ENCODE measurements at regions not wholly inside any gene's neighbourhood (a gene's known extent, or its start where the extent isn't known, plus 50 kb on each side); places are given as distances from the start of the nearest gene placed in this dataset.
A peak's percentile ranks its signal among the peaks of the same experiment; 100 is the strongest.
"Not testable (repeated sequence)": the region's sequence is repeated elsewhere in the genome, so short reads cannot be mapped to it uniquely, and the experiment has no call there.

DNA sequence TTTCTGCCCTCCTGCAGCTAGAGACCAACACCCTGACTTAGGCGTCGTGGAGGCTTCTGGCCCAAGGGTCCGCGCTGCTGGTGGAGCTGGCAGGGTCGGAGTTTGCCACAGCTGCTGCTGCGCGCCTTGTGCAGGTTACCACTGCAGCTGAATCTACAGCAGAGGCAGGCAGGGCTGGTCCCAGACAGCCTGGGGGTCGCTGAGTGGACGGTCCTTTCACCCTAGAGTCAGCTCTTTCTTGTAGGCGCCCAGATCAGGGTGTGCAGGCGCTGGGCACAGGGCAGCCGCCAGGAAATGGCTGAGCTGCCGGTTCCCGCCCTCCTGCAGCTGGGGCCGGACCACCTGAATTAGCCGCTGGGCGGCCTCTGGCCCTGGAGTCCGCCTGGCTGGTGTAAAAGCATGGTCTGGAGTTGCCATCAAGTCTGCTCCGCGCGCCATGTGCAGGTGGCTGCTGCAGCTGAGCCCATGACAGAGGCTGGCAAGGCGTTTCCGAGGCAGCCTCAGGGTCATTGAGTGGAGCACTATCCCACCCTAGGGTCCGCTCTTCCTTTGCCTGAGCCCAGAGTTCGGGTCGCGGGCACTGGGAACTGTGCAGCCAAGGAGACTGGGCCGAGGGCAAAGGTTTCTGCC is 144.3 kb downstream of the CCDC74A start:
- not testable (repeated sequence) for DNase-seq (ENCODE audit: low spot score)

- peak; percentile 75 for DNase-seq (ENCODE audit: low spot score)
Observed at GRCh38 chr2:131672471-131673399, 145.0 kb downstream of the CCDC74A start.

DNA sequence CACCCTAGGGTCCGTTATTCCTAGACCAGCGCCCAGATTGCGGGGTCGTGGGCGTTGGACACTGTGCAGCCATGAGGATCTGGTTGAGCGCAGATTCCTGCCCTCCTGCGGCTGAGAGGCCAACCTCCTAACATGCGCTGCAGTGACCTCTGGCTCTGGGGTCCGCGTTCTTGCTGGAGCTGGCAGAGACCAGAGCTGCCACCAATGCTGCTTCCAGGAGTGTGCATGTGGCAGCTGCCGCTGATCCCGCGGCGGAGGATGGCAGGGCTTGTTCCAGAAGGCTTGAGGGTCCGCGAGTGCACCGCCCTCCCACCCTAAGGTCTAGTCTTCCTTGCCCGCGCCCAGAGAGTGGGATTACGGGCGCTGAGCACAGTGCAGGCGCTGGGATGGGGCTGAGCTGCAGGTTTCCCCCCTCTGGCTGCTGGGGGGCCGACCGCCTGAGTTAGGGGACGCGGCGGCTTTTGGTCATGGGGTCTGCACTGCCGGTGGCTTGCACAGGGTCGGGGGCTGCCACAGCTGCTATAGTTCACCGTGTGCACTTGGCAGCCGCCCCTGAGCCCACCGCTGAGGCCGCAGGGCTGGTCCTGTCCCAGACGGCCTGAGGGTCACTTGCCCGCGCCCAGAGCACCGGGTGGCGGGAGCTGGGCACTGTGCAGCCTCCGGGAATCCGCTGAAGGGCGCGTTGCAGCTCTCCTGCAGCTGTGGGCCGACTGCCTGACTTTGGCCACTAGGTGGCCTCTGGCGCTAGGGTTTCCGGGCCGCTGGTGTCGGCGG is 145.9 kb downstream of the CCDC74A start:
- peak; percentile 84 for DNase-seq (ENCODE audit: low spot score)

DNA sequence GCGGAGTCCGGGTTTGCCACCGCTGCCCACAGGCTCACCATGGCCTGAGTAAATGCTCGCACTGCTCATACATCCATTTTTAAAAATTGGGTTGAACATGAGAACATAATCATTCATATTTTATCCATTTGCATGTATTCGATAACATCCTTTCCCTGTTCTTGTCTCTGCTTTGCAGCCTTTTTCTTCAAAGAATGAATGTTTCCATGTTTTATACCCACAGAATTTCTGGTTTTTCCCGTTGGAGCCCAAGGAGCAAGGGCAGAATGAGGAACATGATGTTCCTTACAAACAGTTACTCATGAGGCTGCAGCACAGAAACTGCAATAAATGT is 146.5 kb downstream of the CCDC74A start:
- DNase-seq (ENCODE audit: low spot score) = no peak

DNA sequence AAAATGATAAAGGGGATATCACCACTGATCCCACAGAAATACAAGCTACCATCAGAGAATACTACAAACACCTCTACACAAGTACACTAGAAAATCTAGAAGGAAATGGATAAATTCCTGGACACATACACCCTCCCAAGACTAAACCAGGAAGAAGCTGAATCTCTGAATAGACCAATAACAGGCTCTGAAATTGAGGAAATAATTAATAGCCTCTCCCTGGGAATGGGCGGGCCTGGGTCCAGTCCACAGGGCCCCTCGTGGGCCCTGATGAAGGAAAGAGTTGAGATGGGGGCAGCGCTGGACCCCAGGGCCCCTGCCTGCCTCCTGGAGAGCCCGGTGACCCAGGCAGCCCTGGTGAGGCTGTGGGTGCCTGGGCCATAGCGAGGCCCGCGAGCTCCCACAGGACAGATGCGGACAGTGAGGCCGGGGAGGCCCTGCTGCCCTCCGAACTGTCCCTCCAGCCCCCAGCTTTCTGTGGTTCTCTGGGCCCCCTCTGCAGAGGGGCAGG is 154.0 kb downstream of the CCDC74A start:
- DNase-seq (ENCODE audit: low spot score) = not testable (repeated sequence)

DNA sequence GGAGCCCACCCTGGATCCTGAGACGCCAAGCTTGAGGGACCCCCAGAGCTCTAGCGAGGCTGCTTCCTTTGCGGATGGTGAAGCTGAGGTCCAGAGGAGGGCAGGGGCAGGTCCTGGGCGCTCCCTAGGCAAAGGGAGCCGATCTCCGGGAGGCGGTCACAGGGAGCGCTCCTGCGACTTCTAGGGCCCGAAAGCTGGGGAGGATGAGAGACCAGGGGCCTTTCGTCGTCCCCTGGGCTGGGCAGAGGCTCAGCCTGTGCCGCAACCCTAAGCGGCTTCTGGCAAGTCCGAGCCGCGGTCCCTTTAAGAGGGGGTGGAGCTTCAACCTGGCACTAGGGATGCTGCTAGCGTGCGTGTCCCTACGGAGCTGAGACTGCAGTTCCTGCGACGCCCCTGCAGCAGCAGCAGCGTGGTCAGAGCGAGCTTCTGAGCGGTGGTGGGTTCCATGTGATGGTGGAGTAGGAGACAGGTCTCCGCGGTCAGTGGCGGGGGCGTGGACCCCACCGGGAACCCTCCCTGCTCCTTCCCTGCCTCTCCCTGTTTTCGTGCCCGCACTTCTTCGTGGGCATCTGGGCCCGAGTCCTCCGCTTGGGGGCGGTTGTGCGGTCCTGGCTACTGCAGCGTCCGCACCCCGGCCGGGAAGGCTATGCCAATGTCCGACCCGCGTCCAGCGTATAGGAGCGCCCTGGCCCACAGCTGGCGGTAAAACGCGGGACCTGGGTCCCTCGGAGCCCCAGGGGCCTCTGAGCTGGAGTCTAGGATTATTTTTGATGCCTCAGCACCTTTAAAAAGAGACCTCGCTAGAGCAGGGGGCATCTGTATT is 154.6 kb downstream of the CCDC74A start:
- peak; percentile 90 for DNase-seq (ENCODE audit: low spot score)

DNA sequence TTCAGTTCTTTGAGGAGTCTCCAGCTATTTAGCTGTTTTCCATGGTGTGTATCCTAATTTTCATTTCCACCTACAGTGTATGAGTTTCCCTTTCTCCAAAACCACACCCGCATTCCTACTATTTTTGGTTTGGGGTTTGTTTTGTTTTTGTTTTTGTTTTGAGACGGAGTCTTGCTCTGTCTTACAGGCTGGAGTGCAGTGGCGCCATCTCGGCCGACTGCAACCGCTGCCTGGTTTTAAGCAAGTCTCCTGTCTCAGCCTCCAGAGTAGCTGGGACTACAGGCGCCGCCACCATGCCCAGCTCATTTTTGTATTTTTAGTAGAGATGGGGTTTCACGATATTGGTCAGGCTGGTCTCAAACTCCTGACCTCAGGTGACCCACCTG is 155.2 kb downstream of the CCDC74A start:
- DNase-seq (ENCODE audit: low spot score) = not testable (repeated sequence)

GRCh38 chr2:131684631-131685316 is 157.1 kb downstream of the CCDC74A start:
- DNase-seq (ENCODE audit: low spot score) = not testable (repeated sequence)

DNA sequence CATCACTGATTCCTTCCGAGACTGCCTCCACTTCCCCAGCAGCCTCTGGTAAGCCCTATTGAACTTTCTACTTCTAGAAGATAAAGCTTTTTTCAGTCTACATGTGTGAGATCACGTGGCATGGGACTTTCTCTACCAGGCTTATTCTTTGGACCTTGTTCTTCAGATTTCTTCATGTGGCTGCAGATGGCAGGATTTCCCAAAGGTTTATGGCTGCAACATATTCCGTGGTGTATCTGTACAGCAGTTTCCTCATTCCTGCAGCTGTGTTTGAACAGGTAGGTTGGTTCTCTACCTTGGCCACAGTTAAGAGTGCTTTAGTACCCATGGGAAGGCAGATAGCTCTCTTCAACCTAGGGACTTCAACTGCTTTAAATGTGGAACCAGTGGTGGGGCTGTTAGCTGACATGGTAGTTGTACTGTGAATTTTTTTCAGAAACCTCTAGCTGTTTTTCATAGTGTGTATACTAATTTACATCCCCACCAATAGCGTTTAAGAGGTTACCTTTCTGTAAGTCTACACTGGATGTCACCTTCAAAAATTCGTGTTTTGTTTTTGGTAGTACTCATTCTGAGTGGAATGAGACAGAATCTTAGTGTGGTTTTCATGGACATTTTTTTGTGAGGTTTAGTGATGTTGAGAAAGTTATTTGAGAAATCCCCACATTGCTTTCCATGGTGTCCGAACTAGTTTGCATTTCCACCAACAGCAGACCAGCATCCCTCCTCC is 158.6 kb downstream of the CCDC74A start:
- DNase-seq (ENCODE audit: low spot score) = peak; percentile 69

DNA sequence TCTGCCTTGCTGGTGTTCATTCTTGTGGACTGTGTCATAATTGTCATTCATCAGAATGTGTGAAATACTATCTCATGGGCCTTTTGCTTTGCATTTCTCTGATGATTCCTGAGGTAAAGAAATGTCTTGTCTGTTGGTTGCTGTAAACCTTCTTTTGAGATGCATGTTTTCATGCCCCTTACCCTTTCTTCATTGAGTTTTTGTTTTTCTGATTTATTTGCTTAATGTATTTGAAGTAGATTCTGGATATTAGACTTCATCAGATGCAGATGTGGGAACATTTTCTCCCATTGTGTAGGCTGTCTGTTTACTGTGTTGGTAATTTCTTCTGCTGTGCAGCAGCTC is 159.2 kb downstream of the CCDC74A start:
- not testable (repeated sequence) for DNase-seq (ENCODE audit: low spot score)

- DNase-seq (ENCODE audit: low spot score) = not testable (repeated sequence)
Observed at GRCh38 chr2:131689066-131689465, 161.4 kb downstream of the CCDC74A start.

DNA sequence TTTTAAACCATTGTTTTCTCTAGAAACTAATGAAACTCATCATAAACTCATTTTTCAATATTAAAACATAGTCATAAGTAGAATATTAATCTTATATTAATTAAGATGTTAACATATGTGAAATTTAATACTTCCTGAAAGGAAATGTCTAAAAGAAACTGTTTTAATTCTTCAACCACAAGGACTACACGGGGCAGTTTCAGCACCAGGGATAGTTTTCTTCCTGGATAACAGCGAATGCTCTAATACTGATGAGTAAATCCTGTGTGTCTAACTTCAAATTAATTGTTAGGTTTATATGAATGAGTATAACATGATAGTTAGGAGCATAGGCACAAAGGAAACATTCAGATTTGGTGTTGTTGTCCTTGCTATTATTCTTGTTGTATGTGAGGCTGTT is 183.6 kb downstream of the CCDC74A start:
- not testable (repeated sequence) for DNase-seq (ENCODE audit: low spot score)

GRCh38 chr2:131717907-131718306 is 190.2 kb downstream of the CCDC74A start:
- not testable (repeated sequence) for DNase-seq (ENCODE audit: low spot score)

DNA sequence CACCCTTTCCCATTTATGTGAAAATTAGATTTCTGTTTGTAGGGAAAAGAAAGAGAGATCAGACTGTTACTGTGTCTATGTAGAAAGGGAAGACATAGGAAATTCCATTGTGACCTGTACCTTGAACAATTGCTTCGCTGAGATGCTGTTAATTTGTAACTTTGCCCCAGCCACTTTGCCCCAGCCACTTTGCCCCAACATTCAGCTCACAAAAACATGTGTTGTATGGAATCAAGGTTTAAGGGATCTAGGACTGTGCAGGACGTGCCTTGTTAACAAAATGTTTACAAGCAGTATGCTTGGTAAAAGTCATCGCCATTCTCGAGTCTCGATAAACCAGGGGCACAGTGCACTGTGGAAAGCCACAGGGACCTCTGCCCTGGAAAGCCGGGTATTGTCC is 193.5 kb downstream of the CCDC74A start:
- DNase-seq (ENCODE audit: low spot score) = peak; percentile 11

GRCh38 chr2:131722256-131722655 is 194.6 kb downstream of the CCDC74A start:
- not testable (repeated sequence) for DNase-seq (ENCODE audit: low spot score)

- DNase-seq (ENCODE audit: low spot score) = no peak
Observed at GRCh38 chr2:131724019-131724418, 196.3 kb downstream of the CCDC74A start.

- not testable (repeated sequence) for DNase-seq (ENCODE audit: low spot score)
Observed at GRCh38 chr2:131728451-131728850, 200.8 kb downstream of the CCDC74A start.

DNA sequence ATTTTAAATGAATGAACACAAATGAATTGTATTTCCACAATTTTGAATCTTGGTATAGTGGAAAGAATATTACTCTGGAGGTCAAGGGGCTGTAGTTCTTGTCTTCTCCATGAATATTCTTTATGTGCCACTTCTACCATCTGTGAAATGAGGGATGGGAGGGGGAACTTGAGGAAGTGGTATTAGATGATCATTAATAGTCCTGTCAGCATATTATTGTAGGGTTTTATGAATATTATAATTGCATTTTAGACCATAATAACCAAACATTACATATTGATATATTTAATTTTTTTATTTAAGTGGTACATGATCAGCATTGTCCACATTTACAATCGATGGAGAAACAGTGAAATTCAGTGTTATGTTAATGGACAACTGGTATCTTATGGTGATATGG is 205.8 kb downstream of the CCDC74A start:
- not testable (repeated sequence) for DNase-seq (ENCODE audit: low spot score)

GRCh38 chr2:131736406-131736805 is 208.7 kb downstream of the CCDC74A start:
- not testable (repeated sequence) for DNase-seq (ENCODE audit: low spot score)

- DNase-seq (ENCODE audit: low spot score) = not testable (repeated sequence)
Observed at GRCh38 chr2:131738533-131738932, 210.8 kb downstream of the CCDC74A start.

Data from mucosa of gallbladder (tissue), 1 donor.